H1 (cell line): ENCODE measurements at regions not wholly inside any gene's neighbourhood (a gene's known extent, or its start where the extent isn't known, plus 50 kb on each side); places are given as distances from the start of the nearest gene placed in this dataset.

ENCODE experiments used
- CTCF ChIA-PET: fragments of 300-600 bp; sonication (Branson Sonifier 250); formaldehyde crosslinking; loops from one replicate; lab custom pipeline; 2021; ENCODE audit not compliant: partially characterized antibody; lab: Charles Lee
- POLR2A ChIA-PET: fragments of 300-600 bp; sonication (Branson Sonifier 250); formaldehyde crosslinking; loops from one replicate; lab custom pipeline; 2021; ENCODE audit warnings: inconsistent platforms; ENCODE audit not compliant: partially characterized antibody; lab: Charles Lee
- DNase-seq, 2 experiments: peaks; one replicate each; pipeline versions ENCODE4 v3.0.0 to v3.0.0-alpha.2; 2010 to 2022; ENCODE audit warnings: low spot score in 2 of 2, low read depth in 1 of 2, mixed read lengths in 1 of 2
- FAIRE-seq: peaks from 2 replicates; lab custom pipeline; 2011; peaks lifted over from hg19 to GRCh38; lab: Jason Lieb, UNC
- H2AFZ ChIP-seq: 2 replicates; pipeline ENCODE4 v1.8.1; 2012; ENCODE audit warnings: low read length, inconsistent platforms
- H2AK5ac ChIP-seq: 2 replicates; pipeline ENCODE4 v1.6.1; 2013; ENCODE audit warnings: low read depth, low read length
- H2BK120ac ChIP-seq: replicated peaks from 2 replicates; pipeline ENCODE3; 2013; ENCODE audit warnings: low read depth, low read length, inconsistent platforms
- H2BK12ac ChIP-seq: 2 replicates; pipeline ENCODE4 v1.6.1; 2013; ENCODE audit warnings: low read depth, low read length
- H2BK15ac ChIP-seq: 2 replicates; pipeline ENCODE4 v1.6.1; 2013; ENCODE audit warnings: low read length
- H2BK20ac ChIP-seq: 2 replicates; pipeline ENCODE4 v1.6.1; 2013; ENCODE audit warnings: low read length
- H2BK5ac ChIP-seq: 2 replicates; pipeline ENCODE4 v1.6.1; 2013; ENCODE audit warnings: low read depth, low read length
- H3K14ac ChIP-seq: 2 replicates; pipeline ENCODE4 v1.6.1; 2013; ENCODE audit warnings: inconsistent platforms; ENCODE audit not compliant: insufficient read length
- H3K18ac ChIP-seq: 2 replicates; pipeline ENCODE4 v1.6.1; 2013; ENCODE audit warnings: low read length; ENCODE audit errors: extremely low read depth
- H3K23ac ChIP-seq: 2 replicates; pipeline ENCODE4 v1.6.1; 2013; ENCODE audit warnings: inconsistent platforms; ENCODE audit not compliant: insufficient read length
- H3K23me2 ChIP-seq: 2 replicates; pipeline ENCODE4 v1.6.1; 2013; ENCODE audit warnings: low read depth, low read length
- H3K27ac ChIP-seq: 2 replicates; pipeline ENCODE4 v1.6.1; 2011; ENCODE audit warnings: low read depth, low read length, inconsistent platforms
- H3K27me3 ChIP-seq, 4 experiments: replicated peaks in 1 of 4; 1 replicate in 1 of 4; 2 replicates in 3 of 4; pipeline versions ENCODE4 v1.6.1 to v1.8.1; 2011 to 2013; ENCODE audit warnings: low read length in 3 of 4, mild to moderate bottlenecking in 3 of 4, inconsistent platforms in 2 of 4, mixed read lengths in 2 of 4, moderate library complexity in 1 of 4; ENCODE audit not compliant: control insufficient read depth in 3 of 4, insufficient read depth in 3 of 4; ENCODE audit errors: extremely low read depth in 1 of 4
- H3K36me3 ChIP-seq, 4 experiments: 2 replicates each; pipeline versions ENCODE4 v1.6.1 to v1.8.1; 2011 to 2013; ENCODE audit warnings: mild to moderate bottlenecking in 4 of 4, low read length in 3 of 4, moderate library complexity in 2 of 4, control low read depth in 1 of 4, inconsistent platforms in 1 of 4; ENCODE audit not compliant: insufficient read depth in 4 of 4, control insufficient read depth in 2 of 4
- H3K4ac ChIP-seq: replicated peaks from 2 replicates; pipeline ENCODE3; 2013; ENCODE audit warnings: low read length, low read depth, mixed read lengths, inconsistent platforms; ENCODE audit not compliant: insufficient read length
- H3K4me1 ChIP-seq, 4 experiments: replicated peaks in 1 of 4; 1 replicate in 1 of 4; 2 replicates in 3 of 4; pipeline versions ENCODE4 v1.6.1 to v1.8.1; 2011 to 2013; ENCODE audit warnings: low read length in 3 of 4, inconsistent platforms in 2 of 4, mixed read lengths in 1 of 4; ENCODE audit not compliant: insufficient read depth in 4 of 4, control insufficient read depth in 3 of 4
- H3K4me2 ChIP-seq, 2 experiments: 2 replicates each; pipeline versions ENCODE4 v1.6.1 to v1.8.1; 2011 to 2013; ENCODE audit warnings: low read depth in 2 of 2, low read length in 2 of 2, control low read depth in 1 of 2, inconsistent platforms in 1 of 2, mild to moderate bottlenecking in 1 of 2; ENCODE audit not compliant: insufficient read depth in 1 of 2
- H3K4me3 ChIP-seq, 4 experiments: fragments of 200-600, 300-600 bp in 1 of 4; sonication (generic), shearing (Covaris generic), sonication (Bioruptor Twin) in 1 of 4; 2 replicates each; pipeline versions ENCODE4 v1.5.1 to v1.8.1; 2011 to 2016; ENCODE audit warnings: low read length in 4 of 4, low read depth in 3 of 4, control low read depth in 2 of 4, inconsistent platforms in 2 of 4, mild to moderate bottlenecking in 2 of 4, mixed read lengths in 1 of 4, moderate library complexity in 1 of 4; ENCODE audit not compliant: insufficient read depth in 2 of 4; ENCODE audit errors: extremely low read depth in 1 of 4
- H3K56ac ChIP-seq: replicated peaks from 2 replicates; pipeline ENCODE3; 2013; ENCODE audit warnings: low read depth, mild to moderate bottlenecking, mixed read lengths, low read length, inconsistent platforms; ENCODE audit not compliant: insufficient read length
- H3K79me1 ChIP-seq: 2 replicates; pipeline ENCODE4 v1.6.1; 2013; ENCODE audit warnings: low read depth, low read length, control low read depth
- H3K79me2 ChIP-seq, 2 experiments: 2 replicates each; pipeline versions ENCODE4 v1.6.1 to v1.8.1; 2012 to 2013; ENCODE audit warnings: low read length in 2 of 2, mild to moderate bottlenecking in 2 of 2, inconsistent platforms in 1 of 2; ENCODE audit not compliant: insufficient read depth in 2 of 2, control insufficient read depth in 1 of 2
- H3K9ac ChIP-seq, 4 experiments: replicated peaks in 1 of 4; 1 replicate in 1 of 4; 2 replicates in 3 of 4; pipeline versions ENCODE4 v1.6.1 to v1.8.1; 2011 to 2013; ENCODE audit warnings: low read depth in 3 of 4, low read length in 3 of 4, control low read depth in 2 of 4, mild to moderate bottlenecking in 2 of 4, moderate library complexity in 2 of 4, inconsistent platforms in 1 of 4; ENCODE audit errors: extremely low read depth in 1 of 4
- H3K9me3 ChIP-seq, 2 experiments: 2 replicates each; pipeline versions ENCODE4 v1.6.1 to v1.8.1; 2012 to 2013; ENCODE audit warnings: mild to moderate bottlenecking in 2 of 2, moderate library complexity in 2 of 2, control low read depth in 1 of 2, inconsistent platforms in 1 of 2, low read depth in 1 of 2, low read length in 1 of 2, mixed read lengths in 1 of 2; ENCODE audit not compliant: insufficient read depth in 2 of 2
- H4K20me1 ChIP-seq, 2 experiments: replicated peaks in 1 of 2; 2 replicates each; pipeline versions ENCODE3 to v1.8.1; 2011 to 2013; ENCODE audit warnings: inconsistent platforms in 2 of 2, low read length in 2 of 2, mild to moderate bottlenecking in 1 of 2; ENCODE audit not compliant: insufficient read depth in 2 of 2, control insufficient read depth in 1 of 2
- H4K5ac ChIP-seq: 2 replicates; pipeline ENCODE4 v1.6.1; 2013; ENCODE audit warnings: low read length, low read depth, mixed read lengths, inconsistent platforms; ENCODE audit not compliant: insufficient read length
- H4K8ac ChIP-seq: 2 replicates; pipeline ENCODE4 v1.8.0; 2013; ENCODE audit warnings: mild to moderate bottlenecking, moderate library complexity, low read length, inconsistent platforms; ENCODE audit not compliant: insufficient read depth; ENCODE audit errors: extremely low read depth
- H4K91ac ChIP-seq: replicated peaks from 2 replicates; pipeline ENCODE3; 2013; ENCODE audit warnings: low read length, mixed read lengths, inconsistent platforms; ENCODE audit not compliant: insufficient read length
- BCL11A ChIP-seq, 2 experiments: IDR thresholded peaks; one replicate each; pipeline ENCODE4 v1.6.1; 2011; ENCODE audit warnings: low read depth in 2 of 2, low read length in 2 of 2, mild to moderate bottlenecking in 2 of 2
- CHD1 ChIP-seq: IDR thresholded peaks from 2 replicates; pipeline ENCODE4 v1.6.1; 2012; ENCODE audit warnings: low read depth, low read length, improper control_type of control experiment
- E2F6 ChIP-seq: IDR thresholded peaks from 2 replicates; pipeline ENCODE4 v1.6.1; 2012; ENCODE audit warnings: inconsistent platforms
- EGR1 ChIP-seq: IDR thresholded peaks from 2 replicates; pipeline ENCODE4 v1.6.1; 2011; ENCODE audit warnings: low read depth, low read length, borderline replicate concordance
- EZH2 ChIP-seq: fragments of 200-600 bp; sonication (generic); IDR thresholded peaks from 2 replicates; pipeline ENCODE4 v1.7.1; 2012; ENCODE audit warnings: low read depth, mild to moderate bottlenecking, moderate library complexity, low read length, inconsistent platforms; ENCODE audit not compliant: severe bottlenecking
- FOSL1 ChIP-seq: IDR thresholded peaks from 2 replicates; pipeline ENCODE4 v1.6.1; 2011; ENCODE audit warnings: mild to moderate bottlenecking, low read depth, low read length, moderate library complexity; ENCODE audit not compliant: insufficient read depth
- HDAC2 ChIP-seq, 2 experiments: fragments of 300-600 bp in 1 of 2; sonication (generic) in 1 of 2; IDR thresholded peaks; 2 replicates each; pipeline ENCODE4 v1.6.1; 2011 to 2012; ENCODE audit warnings: low read depth in 2 of 2, low read length in 2 of 2, mild to moderate bottlenecking in 2 of 2, moderate library complexity in 2 of 2, borderline replicate concordance in 1 of 2, inconsistent platforms in 1 of 2
- HDAC6 ChIP-seq: IDR thresholded peaks from one replicate; pipeline ENCODE4 v1.7.1; 2012; ENCODE audit warnings: low read depth, mild to moderate bottlenecking, inconsistent platforms, low read length, moderate library complexity
- JUN ChIP-seq: IDR thresholded peaks from 2 replicates; pipeline ENCODE4 v1.6.1; 2011; ENCODE audit warnings: low read depth, mild to moderate bottlenecking, improper control_type of control experiment, low read length
- KDM1A ChIP-seq: fragments of 200-600, 300-600 bp; sonication (generic); IDR thresholded peaks from 2 replicates; pipeline ENCODE4 v1.7.1; 2016; ENCODE audit warnings: mild to moderate bottlenecking, low read length, borderline replicate concordance
- POLR2A ChIP-seq, 2 experiments: IDR thresholded peaks; 1 replicate in 1 of 2; 2 replicates in 1 of 2; pipeline ENCODE4 v1.6.1; 2011; ENCODE audit warnings: low read depth in 2 of 2, low read length in 2 of 2, mild to moderate bottlenecking in 2 of 2; ENCODE audit errors: control extremely low read depth in 1 of 2
- RBBP5 ChIP-seq: IDR thresholded peaks from 2 replicates; pipeline ENCODE4 v1.7.1; 2012; ENCODE audit warnings: low read depth, mild to moderate bottlenecking, inconsistent platforms, low read length, moderate library complexity, borderline replicate concordance
- RNF2 ChIP-seq: fragments of 200-900, 300-1000 bp; sonication (generic); IDR thresholded peaks from 2 replicates; pipeline ENCODE4 v1.7.1; 2016; ENCODE audit warnings: borderline replicate concordance, low read depth, mild to moderate bottlenecking, antibody characterized with exemption, low read length; ENCODE audit not compliant: poor library complexity, severe bottlenecking; ENCODE audit errors: missing control alignments
- SIRT6 ChIP-seq: IDR thresholded peaks from one replicate; pipeline ENCODE4 v1.7.1; 2012; ENCODE audit warnings: low read length, inconsistent platforms
- SUZ12 ChIP-seq: fragments of 200-600 bp; sonication (generic); IDR thresholded peaks from 2 replicates; pipeline ENCODE4 v1.6.1; 2012; ENCODE audit warnings: mild to moderate bottlenecking, inconsistent platforms, low read length, moderate library complexity, mixed read lengths
- ZNF274 ChIP-seq: IDR thresholded peaks from 2 replicates; pipeline ENCODE4 v1.7.0; 2012; ENCODE audit warnings: low read length, borderline replicate concordance; ENCODE audit errors: extremely low read depth

GRCh38 chr3:74479915-74480314, 134.5 kb downstream of the CNTN3 start:
- no peak for DNase-seq
- Histone ChIP-seq H2AK5ac (no peak overlapping the region), H3K56ac (no peak overlapping the region), H3K4me2 (no peak overlapping the region), H3K4me3 (no peak overlapping the region), H3K9ac (no peak overlapping the region), H3K23me2 (no peaks in the 10 kb centered on the region), H2BK5ac (no peak overlapping the region), H3K14ac (no peak overlapping the region), H3K27ac (no peak overlapping the region), H3K23ac (no peak overlapping the region), H3K36me3 (no peaks in the 10 kb centered on the region), H4K8ac (no peak overlapping the region), H2AFZ (no peak overlapping the region), H2BK15ac (no peak overlapping the region), H3K79me1 (no peaks in the 10 kb centered on the region), H3K9me3 (no peaks in the 10 kb centered on the region), H2BK120ac (no peak overlapping the region), H4K91ac (no peak overlapping the region), H3K18ac (no peak overlapping the region), H3K4ac (no peak overlapping the region), H2BK20ac (no peak overlapping the region), H2BK12ac (no peak overlapping the region), H3K79me2 (no peaks in the 10 kb centered on the region), H3K27me3 (no peaks in the 10 kb centered on the region), H4K20me1 (no peaks in the 10 kb centered on the region), H3K4me1 (no peaks in the 10 kb centered on the region), H4K5ac (no peak overlapping the region)
- no peak for FAIRE-seq
- CTCF ChIA-PET: no interaction called here
- POLR2A ChIA-PET: no interaction called here
- TF ChIP-seq EGR1 (no peak), SIRT6 (no peak), POLR2A (IDR thresholded peaks at IDR 0.05; ENCODE audit: control extremely low read depth in 1 of 2, low read depth in 2 of 2, low read length in 2 of 2) (no peak), RNF2 (no peak), HDAC2 (IDR thresholded peaks at IDR 0.05; ENCODE audit: borderline replicate concordance in 1 of 2, low read depth in 2 of 2, low read length in 2 of 2) (no peak), FOSL1 (no peak), BCL11A (IDR thresholded peaks at IDR 0.05; ENCODE audit: low read depth in 2 of 2, low read length in 2 of 2) (no peak), EZH2 (no peak), KDM1A (no peak), CHD1 (no peak), ZNF274 (no peak), SUZ12 (no peak), E2F6 (no peak), RBBP5 (no peak), JUN (no peak), HDAC6 (no peak)
